WTC11 (cell line): ENCODE measurements at regions not wholly inside any gene's neighbourhood (a gene's known extent, or its start where the extent isn't known, plus 50 kb on each side); places are given as distances from the start of the nearest gene placed in this dataset.

Experiments
- ATAC-seq: fragments of 200-7000 bp; cut with Tn5 transposase; 2 replicates; pipeline ENCODE4 v1.10.0; 2021; ENCODE audit warnings: mild to moderate bottlenecking, moderate library complexity
- CTCF ChIA-PET: fragments of 300-600 bp; sonication (Branson Sonifier 250); formaldehyde crosslinking; loops from one replicate; lab custom pipeline; 2021; ENCODE audit warnings: antibody characterized with exemption; lab: Charles Lee
- POLR2A ChIA-PET: fragments of 350-600 bp; sonication (Branson Sonifier 250); formaldehyde crosslinking; loops from one replicate; lab custom pipeline; 2021; ENCODE audit warnings: antibody characterized with exemption; lab: Charles Lee
- DNase-seq: peaks from one replicate; pipeline ENCODE4 v3.0.0; 2021; ENCODE audit warnings: low spot score
- H3K27ac Mint-ChIP-seq: 2 replicates; pipeline ENCODE4 v1.8.0; 2021; ENCODE audit warnings: mixed read lengths
- H3K27me3 Mint-ChIP-seq: 2 replicates; pipeline ENCODE4 v1.8.0; 2021; ENCODE audit warnings: low read depth, mild to moderate bottlenecking, moderate library complexity, mixed read lengths
- H3K36me3 Mint-ChIP-seq: 2 replicates; pipeline ENCODE4 v1.8.0; 2021; ENCODE audit warnings: mixed read lengths
- H3K4me1 Mint-ChIP-seq: 2 replicates; pipeline ENCODE4 v1.8.0; 2022; ENCODE audit warnings: mixed read lengths
- H3K4me3 Mint-ChIP-seq: 2 replicates; pipeline ENCODE4 v1.8.0; 2021; ENCODE audit warnings: mild to moderate bottlenecking, moderate library complexity, mixed read lengths
- H3K9me3 Mint-ChIP-seq: 2 replicates; pipeline ENCODE4 v1.8.0; 2021; ENCODE audit warnings: mixed read lengths
- AFF4 ChIP-seq: sonication (generic); formaldehyde crosslinking; IDR thresholded peaks from 2 replicates; pipeline ENCODE4 v1.8.1; 2023; ENCODE audit warnings: mild to moderate bottlenecking, missing genetic modification reagents, borderline replicate concordance
- ATF2 ChIP-seq: sonication (generic); formaldehyde crosslinking; IDR thresholded peaks from 2 replicates; pipeline ENCODE4 v1.8.1; 2022; ENCODE audit warnings: low read depth, missing genetic modification reagents, borderline replicate concordance
- CBFB ChIP-seq: sonication (generic); formaldehyde crosslinking; IDR thresholded peaks from 2 replicates; pipeline ENCODE4 v1.8.1; 2022; ENCODE audit warnings: mild to moderate bottlenecking, low read depth, missing genetic modification reagents
- CREM ChIP-seq: sonication (generic); formaldehyde crosslinking; IDR thresholded peaks from 2 replicates; pipeline ENCODE4 v1.8.1; 2022; ENCODE audit warnings: mild to moderate bottlenecking, missing genetic modification reagents, moderate library complexity
- E2F1 ChIP-seq: sonication (generic); formaldehyde crosslinking; IDR thresholded peaks from 2 replicates; pipeline ENCODE4 v1.8.0; 2022; ENCODE audit warnings: mild to moderate bottlenecking, missing genetic modification reagents
- ELF4 ChIP-seq: sonication (generic); formaldehyde crosslinking; IDR thresholded peaks from 2 replicates; pipeline ENCODE4 v1.8.1; 2022; ENCODE audit warnings: low read depth, mild to moderate bottlenecking, moderate library complexity, missing genetic modification reagents
- IRF1 ChIP-seq: sonication (generic); formaldehyde crosslinking; IDR thresholded peaks from 2 replicates; pipeline ENCODE4 v1.8.0; 2023; ENCODE audit warnings: missing genetic modification reagents
- MXD4 ChIP-seq: fragments of 250-450 bp; sonication (Bioruptor Pico); IDR thresholded peaks from 2 replicates; pipeline ENCODE4 v1.8.0; 2021; ENCODE audit warnings: mild to moderate bottlenecking, moderate library complexity, borderline replicate concordance
- NR2C2 ChIP-seq: sonication (generic); formaldehyde crosslinking; IDR thresholded peaks from 2 replicates; pipeline ENCODE4 v1.8.0; 2022; ENCODE audit warnings: mild to moderate bottlenecking, missing genetic modification reagents
- SMAD3 ChIP-seq: sonication (generic); formaldehyde crosslinking; IDR thresholded peaks from 2 replicates; pipeline ENCODE4 v1.8.0; 2022; ENCODE audit warnings: missing genetic modification reagents, mild to moderate bottlenecking, borderline replicate concordance
- SOX15 ChIP-seq: fragments of 250-450 bp; sonication (Bioruptor Pico); IDR thresholded peaks from 2 replicates; pipeline ENCODE4 v1.9.0; 2021; ENCODE audit warnings: mild to moderate bottlenecking
- ZNF219 ChIP-seq: sonication (generic); formaldehyde crosslinking; IDR thresholded peaks from 2 replicates; pipeline ENCODE4 v1.8.0; 2023; ENCODE audit warnings: missing genetic modification reagents, mild to moderate bottlenecking, borderline replicate concordance
- ZNF232 ChIP-seq: sonication (generic); formaldehyde crosslinking; IDR thresholded peaks from 2 replicates; pipeline ENCODE4 v1.8.0; 2022; ENCODE audit warnings: mild to moderate bottlenecking, missing genetic modification reagents
- ZNF263 ChIP-seq: sonication (generic); formaldehyde crosslinking; IDR thresholded peaks from 2 replicates; pipeline ENCODE4 v1.8.1; 2022; ENCODE audit warnings: low read depth, mild to moderate bottlenecking, moderate library complexity, missing genetic modification reagents
- ZNF396 ChIP-seq: fragments of 250-450 bp; sonication (Bioruptor Pico); IDR thresholded peaks from 2 replicates; pipeline ENCODE4 v1.8.0; 2021; ENCODE audit warnings: mild to moderate bottlenecking, moderate library complexity, borderline replicate concordance
- ZNF671 ChIP-seq: fragments of 250-450 bp; sonication (Bioruptor Pico); IDR thresholded peaks from 2 replicates; pipeline ENCODE4 v1.8.0; 2021; ENCODE audit warnings: mild to moderate bottlenecking

GRCh38 chr1:80155371-80155770 is 1148.8 kb upstream of the ADGRL4 start (continued):
- TF ChIP-seq AFF4 (CRISPR knock-in tag) = no peak
- TF ChIP-seq CREM (CRISPR knock-in tag) = no peak
- no peak for TF ChIP-seq IRF1 (CRISPR knock-in tag)
- no peak for TF ChIP-seq SMAD3 (CRISPR knock-in tag)
- no peak for TF ChIP-seq ZNF219 (CRISPR knock-in tag)
- TF ChIP-seq ZNF396 = no peak
- no peak for TF ChIP-seq ZNF263 (CRISPR knock-in tag)
- no peak for TF ChIP-seq CBFB (CRISPR knock-in tag)
- TF ChIP-seq ZNF671 (CRISPR knock-in tag) = no peak
- no peak for TF ChIP-seq ZNF232 (CRISPR knock-in tag)
- no peak for TF ChIP-seq MXD4 (CRISPR knock-in tag)
- TF ChIP-seq ATF2 = no peak

- H3K4me1 Mint-ChIP-seq = peaks cover 35% of the 10 kb centered on the region
- H3K27ac Mint-ChIP-seq = no peak overlapping the region
- CTCF ChIA-PET = interaction anchor here (1.0 to 1.3 kb wide), 2 partner anchors 14 to 15 kb away, joined by 4 to 5 read pairs; no protein-coding TSS in a partner anchor
- POLR2A ChIA-PET = no interaction called here
- ATAC-seq (no peak), DNase-seq (no peak)
- TF ChIP-seq SOX15 (no peak), NR2C2 (CRISPR knock-in tag) (no peak), E2F1 (CRISPR knock-in tag) (no peak)
- no peak overlapping the region for H3K4me3 Mint-ChIP-seq
- H3K36me3 Mint-ChIP-seq = no peaks in the 10 kb centered on the region; the same call in 1 of the 2 replicates
- H3K9me3 Mint-ChIP-seq = peaks cover 23% of the 10 kb centered on the region
- H3K27me3 Mint-ChIP-seq = no peaks in the 10 kb centered on the region
Measured at GRCh38 chr1:80154176-80154575, 1147.6 kb upstream of the ADGRL4 start.

GRCh38 chr1:80153762-80154161 is 1147.2 kb upstream of the ADGRL4 start:
- Mint-ChIP-seq H3K27me3 (no peaks in the 10 kb centered on the region), H3K4me1 (peaks cover 33% of the 10 kb centered on the region), H3K4me3 (no peak overlapping the region), H3K27ac (no peak overlapping the region), H3K36me3 (no peaks in the 10 kb centered on the region; the same call in 1 of the 2 replicates), H3K9me3 (peaks cover 26% of the 10 kb centered on the region)
- TF ChIP-seq ZNF219 (CRISPR knock-in tag) (no peak), ELF4 (CRISPR knock-in tag) (no peak)
- ChIA-PET CTCF (interaction anchor here (1.0 to 1.3 kb wide), 2 partner anchors 14 to 15 kb away, joined by 4 to 5 read pairs; no protein-coding TSS in a partner anchor), POLR2A (no interaction called here)
- ATAC-seq = peak; percentile 72
- DNase-seq = peak; percentile 26
